GM12874 (cell line): ENCODE measurements at regions not wholly inside any gene's neighbourhood (a gene's known extent, or its start where the extent isn't known, plus 50 kb on each side); places are given as distances from the start of the nearest gene placed in this dataset.

Source experiments
- CTCF ChIP-seq: IDR thresholded peaks from 2 replicates; pipeline ENCODE4 v1.5.1; 2011; ENCODE audit warnings: low read depth, mild to moderate bottlenecking, control low read depth, low read length, moderate library complexity; ENCODE audit not compliant: insufficient read depth

- TF ChIP-seq CTCF, result no peak
Observed at GRCh38 chr9:36521148-36521547, 51.5 kb upstream of the MELK start.

GRCh38 chr9:36517131-36517530 is 55.6 kb upstream of the MELK start:
- TF ChIP-seq CTCF, result no peak

- no peak for TF ChIP-seq CTCF
Observed at GRCh38 chr9:36504156-36504555, 68.5 kb upstream of the MELK start.

GRCh38 chr9:36503172-36504088 is 69.3 kb upstream of the MELK start:
- no peak for TF ChIP-seq CTCF

GRCh38 chr9:36501727-36502126 is 71.0 kb upstream of the MELK start:
- no peak for TF ChIP-seq CTCF

GRCh38 chr9:36499174-36499890 is 73.4 kb upstream of the MELK start:
- TF ChIP-seq CTCF, result no peak

- TF ChIP-seq CTCF, result no peak
Observed at GRCh38 chr9:36492865-36493264, 79.8 kb upstream of the MELK start.
